HepG2 (cell line): ENCODE measurements at regions not wholly inside any gene's neighbourhood (a gene's known extent, or its start where the extent isn't known, plus 50 kb on each side); places are given as distances from the start of the nearest gene placed in this dataset.

ENCODE experiments used
- AHR ChIP-seq: IDR thresholded peaks from 2 replicates; pipeline ENCODE4 v1.6.1; 2018; ENCODE audit warnings: missing genetic modification reagents, missing compliant biosample characterization
- AKAP8 ChIP-seq: sonication (generic); formaldehyde crosslinking; IDR thresholded peaks from 2 replicates; pipeline ENCODE4 v1.5.1; 2020; ENCODE audit warnings: mild to moderate bottlenecking, missing genetic modification reagents
- ARID5B ChIP-seq: IDR thresholded peaks from 2 replicates; pipeline ENCODE4 v1.4.0; 2020; ENCODE audit warnings: mild to moderate bottlenecking, missing genetic modification reagents
- CAMTA2 ChIP-seq: sonication (generic); formaldehyde crosslinking; IDR thresholded peaks from 2 replicates; pipeline ENCODE4 v1.4.0; 2020; ENCODE audit warnings: mild to moderate bottlenecking, missing genetic modification reagents, borderline replicate concordance
- ELF4 ChIP-seq: sonication (generic); formaldehyde crosslinking; IDR thresholded peaks from 2 replicates; pipeline ENCODE4 v1.5.0; 2020; ENCODE audit warnings: missing genetic modification reagents, mild to moderate bottlenecking, moderate library complexity, borderline replicate concordance
- FOXA3 ChIP-seq: IDR thresholded peaks from 2 replicates; pipeline ENCODE4 v1.6.1; 2016; ENCODE audit warnings: missing genetic modification reagents, missing compliant biosample characterization
- LRRFIP1 ChIP-seq: sonication (generic); formaldehyde crosslinking; conservative IDR thresholded peaks from 2 replicates; pipeline ENCODE4 v1.4.0; 2020; ENCODE audit warnings: missing genetic modification reagents
- NFYC ChIP-seq: IDR thresholded peaks from 2 replicates; pipeline ENCODE4 v1.6.1; 2016; ENCODE audit warnings: missing genetic modification reagents, missing compliant biosample characterization
- NKX3-1 ChIP-seq: sonication (generic); formaldehyde crosslinking; IDR thresholded peaks from 2 replicates; pipeline ENCODE4 v1.5.0; 2020; ENCODE audit warnings: missing genetic modification reagents
- ONECUT2 ChIP-seq: sonication (generic); formaldehyde crosslinking; IDR thresholded peaks from 2 replicates; pipeline ENCODE4 v1.4.0; 2020; ENCODE audit warnings: missing genetic modification reagents
- PCBP1 ChIP-seq: fragments of 200-400 bp; formaldehyde crosslinking; IDR thresholded peaks from 2 replicates; pipeline ENCODE4 v1.6.1; 2017; ENCODE audit warnings: mild to moderate bottlenecking, low read depth, low read length, borderline replicate concordance
- TAF15 ChIP-seq: fragments of 200-400 bp; formaldehyde crosslinking; IDR thresholded peaks from one replicate; pipeline ENCODE4 v1.6.1; 2018; ENCODE audit warnings: mild to moderate bottlenecking, low read depth, low read length; ENCODE audit not compliant: poor library complexity, severe bottlenecking
- TRIM22 ChIP-seq: fragments of 450-650 bp; IDR thresholded peaks from 2 replicates; pipeline ENCODE4 v1.6.1; 2017
- TSC22D2 ChIP-seq: sonication (generic); formaldehyde crosslinking; IDR thresholded peaks from 2 replicates; pipeline ENCODE4 v1.5.1; 2020; ENCODE audit warnings: missing genetic modification reagents, mild to moderate bottlenecking, borderline replicate concordance
- U2AF1 ChIP-seq: fragments of 200-400 bp; formaldehyde crosslinking; optimal IDR thresholded peaks from 2 replicates; pipeline ENCODE3; 2017; ENCODE audit warnings: mild to moderate bottlenecking, low read depth, low read length
- UBTF ChIP-seq: sonication (generic); formaldehyde crosslinking; IDR thresholded peaks from 2 replicates; pipeline ENCODE4 v1.4.0; 2020; ENCODE audit warnings: mild to moderate bottlenecking, missing genetic modification reagents
- ZGPAT ChIP-seq: IDR thresholded peaks from 2 replicates; pipeline ENCODE4 v1.6.1; 2016; ENCODE audit warnings: mild to moderate bottlenecking
- ZNF296 ChIP-seq: sonication (generic); formaldehyde crosslinking; conservative IDR thresholded peaks from 2 replicates; pipeline ENCODE4 v1.5.0; 2020; ENCODE audit warnings: mild to moderate bottlenecking, missing genetic modification reagents
- ZNF660 ChIP-seq: sonication (generic); formaldehyde crosslinking; IDR thresholded peaks from 2 replicates; pipeline ENCODE4 v1.5.1; 2020; ENCODE audit warnings: mild to moderate bottlenecking, low read depth, missing genetic modification reagents, borderline replicate concordance
- ZNF737 ChIP-seq: sonication (generic); formaldehyde crosslinking; IDR thresholded peaks from 2 replicates; pipeline ENCODE4 v1.5.0; 2020; ENCODE audit warnings: missing genetic modification reagents, mild to moderate bottlenecking, borderline replicate concordance

- TF ChIP-seq TSC22D2 (CRISPR knock-in tag) (no peak), NKX3-1 (CRISPR knock-in tag) (no peak), ZGPAT (CRISPR knock-in tag) (no peak), PCBP1 (no peak), TRIM22 (no peak), ONECUT2 (no peak), ZNF660 (CRISPR knock-in tag) (no peak), ZNF296 (CRISPR knock-in tag) (no peak), CAMTA2 (no peak), UBTF (no peak), ARID5B (CRISPR knock-in tag) (peak; percentile 52), AKAP8 (no peak), NFYC (CRISPR knock-in tag) (no peak), TAF15 (no peak), LRRFIP1 (CRISPR knock-in tag) (no peak), ZNF737 (CRISPR knock-in tag) (no peak), AHR (CRISPR knock-in tag) (no peak), FOXA3 (CRISPR knock-in tag) (peak; percentile 62; the same call in 1 of the 2 replicates), ELF4 (CRISPR knock-in tag) (no peak), U2AF1 (no peak)
These were observed 237.0 kb upstream of the AGTR1 start (continued) for GRCh38 chr3:148460686-148461085.
